ENCODE measurements at regions not wholly inside any gene's neighbourhood (a gene's known extent, or its start where the extent isn't known, plus 50 kb on each side); places are given as distances from the start of the nearest gene placed in this dataset.

DNA sequence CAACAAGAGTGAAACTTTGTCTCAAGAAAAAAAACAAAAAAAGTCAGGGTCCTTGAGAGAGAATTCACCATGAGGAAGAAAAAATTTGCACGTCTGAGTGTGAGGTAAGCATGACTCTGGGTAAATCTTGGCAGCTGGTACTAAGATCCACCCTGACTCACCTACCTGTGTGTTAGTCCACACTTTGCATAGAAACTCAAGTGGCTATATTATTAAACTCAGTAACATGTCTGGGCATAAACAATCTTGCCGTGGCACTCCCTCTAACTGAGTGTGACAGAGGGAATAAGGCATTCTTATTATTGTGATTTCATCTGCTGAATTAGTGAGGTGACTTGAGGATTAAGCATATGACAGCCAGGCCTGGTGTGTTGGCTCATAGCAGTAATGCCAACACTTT is 259.4 kb upstream of the VLDLR start:
- POLR2A ChIA-PET, result interaction anchor here (0.6 kb wide), 1 partner anchor 19 kb away, joined by 3 read pairs; no protein-coding TSS in a partner anchor
- no peak overlapping the region for H3K27ac ChIP-seq (ENCODE audit: extremely low read depth, low read depth, low read length)
- no peaks in the 10 kb centered on the region for H3K36me3 ChIP-seq (ENCODE audit: control insufficient read depth, insufficient read depth, low read length)
- H3K9me1 ChIP-seq (ENCODE audit: control insufficient read depth, insufficient read depth, low read length), result no peaks in the 10 kb centered on the region
- TF ChIP-seq SMARCA4 (IDR thresholded peaks at IDR 0.05), result no peak
- TF ChIP-seq PML (IDR thresholded peaks at IDR 0.05; ENCODE audit: low read length), result no peak
- no peak for TF ChIP-seq RFX1 (IDR thresholded peaks at IDR 0.05)
- TF ChIP-seq HSF4 (CRISPR knock-in tag; IDR thresholded peaks at IDR 0.05; ENCODE audit: borderline replicate concordance), result no peak
- no peak for TF ChIP-seq RAD21 (CRISPR knock-in tag; conservative IDR thresholded peaks at IDR 0.05 in 1 of 2, IDR thresholded peaks at IDR 0.05 in 1 of 2)
- TF ChIP-seq ZNF57 (CRISPR knock-in tag; IDR thresholded peaks at IDR 0.05), result no peak
- TF ChIP-seq ZNF431 (CRISPR knock-in tag; IDR thresholded peaks at IDR 0.05), result no peak
- TF ChIP-seq NCOA6 (IDR thresholded peaks at IDR 0.05), result no peak
- no peak for TF ChIP-seq CHD2 (IDR thresholded peaks at IDR 0.05; ENCODE audit: low read depth, low read length)
- no peak for TF ChIP-seq MEF2A (IDR thresholded peaks at IDR 0.05; ENCODE audit: control insufficient read depth, low read depth, low read length)
- TF ChIP-seq PTRF (tag; IDR thresholded peaks at IDR 0.05), result no peak
- no peak for TF ChIP-seq MYNN (IDR thresholded peaks at IDR 0.05)
- no peak for TF ChIP-seq MYNN (CRISPR knock-in tag; IDR thresholded peaks at IDR 0.05)
- in situ Hi-C loops (cut with MboI) (no loop called here), intact Hi-C loops (cut with micrococcal nuclease) (no loop called here)
- no peak overlapping the region for H2AFZ ChIP-seq (ENCODE audit: low read depth, low read length)
- no peaks in the 10 kb centered on the region for H3K27me3 ChIP-seq (ENCODE audit: control insufficient read depth in 2 of 2, insufficient read depth in 2 of 2, low read length in 2 of 2)
- no peak for DNase-seq (ENCODE audit: extremely low read depth in 1 of 4, low spot score in 3 of 4)
- H3K9me3 ChIP-seq (replicated peaks; ENCODE audit: control insufficient read depth, insufficient read depth, low read depth, low read length), result no peaks in the 10 kb centered on the region
- H3K9ac ChIP-seq (ENCODE audit: insufficient read depth in 1 of 2, low read depth in 2 of 2, low read length in 2 of 2), result no peak overlapping the region
- H4K20me1 ChIP-seq (replicated peaks; ENCODE audit: control insufficient read depth, insufficient read depth, low read length), result no peaks in the 10 kb centered on the region
- BruUV-seq (replicated peaks), result no TSS peak
- H3K79me2 ChIP-seq (ENCODE audit: control insufficient read depth, insufficient read depth, low read length), result no peaks in the 10 kb centered on the region
- no peak overlapping the region for H3K4me2 ChIP-seq (ENCODE audit: insufficient read depth, low read length)
- CTCF ChIA-PET (ENCODE audit: low intra/inter-chr PET ratio), result no interaction called here
- WGBS (ENCODE audit: insufficient coverage, low coverage, missing lambda C conversion rate), result 0% methylated on average over 2 of the region's 2 CpGs
- FAIRE-seq, result no peak
- ATAC-seq, result no peak
- H3K4me3 ChIP-seq, result no peak overlapping the region
- no peaks in the 10 kb centered on the region for H3K4me1 ChIP-seq (replicated peaks in 1 of 2; ENCODE audit: control insufficient read depth in 2 of 2, insufficient read depth in 2 of 2, low read length in 2 of 2)
